H1 (cell line): ENCODE measurements at regions not wholly inside any gene's neighbourhood (a gene's known extent, or its start where the extent isn't known, plus 50 kb on each side); places are given as distances from the start of the nearest gene placed in this dataset.

Experiments
- CTCF ChIA-PET: fragments of 300-600 bp; sonication (Branson Sonifier 250); formaldehyde crosslinking; loops from one replicate; lab custom pipeline; 2021; ENCODE audit not compliant: partially characterized antibody; lab: Charles Lee
- POLR2A ChIA-PET: fragments of 300-600 bp; sonication (Branson Sonifier 250); formaldehyde crosslinking; loops from one replicate; lab custom pipeline; 2021; ENCODE audit warnings: inconsistent platforms; ENCODE audit not compliant: partially characterized antibody; lab: Charles Lee
- DNase-seq, 2 experiments: peaks; one replicate each; pipeline versions ENCODE4 v3.0.0 to v3.0.0-alpha.2; 2010 to 2022; ENCODE audit warnings: low spot score in 2 of 2, low read depth in 1 of 2, mixed read lengths in 1 of 2
- FAIRE-seq: peaks from 2 replicates; lab custom pipeline; 2011; peaks lifted over from hg19 to GRCh38; lab: Jason Lieb, UNC
- H2AFZ ChIP-seq: 2 replicates; pipeline ENCODE4 v1.8.1; 2012; ENCODE audit warnings: low read length, inconsistent platforms
- H2AK5ac ChIP-seq: 2 replicates; pipeline ENCODE4 v1.6.1; 2013; ENCODE audit warnings: low read depth, low read length
- H2BK120ac ChIP-seq: replicated peaks from 2 replicates; pipeline ENCODE3; 2013; ENCODE audit warnings: low read depth, low read length, inconsistent platforms
- H2BK12ac ChIP-seq: 2 replicates; pipeline ENCODE4 v1.6.1; 2013; ENCODE audit warnings: low read depth, low read length
- H2BK15ac ChIP-seq: 2 replicates; pipeline ENCODE4 v1.6.1; 2013; ENCODE audit warnings: low read length
- H2BK20ac ChIP-seq: 2 replicates; pipeline ENCODE4 v1.6.1; 2013; ENCODE audit warnings: low read length
- H2BK5ac ChIP-seq: 2 replicates; pipeline ENCODE4 v1.6.1; 2013; ENCODE audit warnings: low read depth, low read length
- H3K14ac ChIP-seq: 2 replicates; pipeline ENCODE4 v1.6.1; 2013; ENCODE audit warnings: inconsistent platforms; ENCODE audit not compliant: insufficient read length
- H3K18ac ChIP-seq: 2 replicates; pipeline ENCODE4 v1.6.1; 2013; ENCODE audit warnings: low read length; ENCODE audit errors: extremely low read depth
- H3K23ac ChIP-seq: 2 replicates; pipeline ENCODE4 v1.6.1; 2013; ENCODE audit warnings: inconsistent platforms; ENCODE audit not compliant: insufficient read length
- H3K23me2 ChIP-seq: 2 replicates; pipeline ENCODE4 v1.6.1; 2013; ENCODE audit warnings: low read depth, low read length
- H3K27ac ChIP-seq: 2 replicates; pipeline ENCODE4 v1.6.1; 2011; ENCODE audit warnings: low read depth, low read length, inconsistent platforms
- H3K27me3 ChIP-seq, 4 experiments: replicated peaks in 1 of 4; 1 replicate in 1 of 4; 2 replicates in 3 of 4; pipeline versions ENCODE4 v1.6.1 to v1.8.1; 2011 to 2013; ENCODE audit warnings: low read length in 3 of 4, mild to moderate bottlenecking in 3 of 4, inconsistent platforms in 2 of 4, mixed read lengths in 2 of 4, moderate library complexity in 1 of 4; ENCODE audit not compliant: control insufficient read depth in 3 of 4, insufficient read depth in 3 of 4; ENCODE audit errors: extremely low read depth in 1 of 4
- H3K36me3 ChIP-seq, 4 experiments: 2 replicates each; pipeline versions ENCODE4 v1.6.1 to v1.8.1; 2011 to 2013; ENCODE audit warnings: mild to moderate bottlenecking in 4 of 4, low read length in 3 of 4, moderate library complexity in 2 of 4, control low read depth in 1 of 4, inconsistent platforms in 1 of 4; ENCODE audit not compliant: insufficient read depth in 4 of 4, control insufficient read depth in 2 of 4
- H3K4ac ChIP-seq: replicated peaks from 2 replicates; pipeline ENCODE3; 2013; ENCODE audit warnings: low read length, low read depth, mixed read lengths, inconsistent platforms; ENCODE audit not compliant: insufficient read length
- H3K4me1 ChIP-seq, 4 experiments: replicated peaks in 1 of 4; 1 replicate in 1 of 4; 2 replicates in 3 of 4; pipeline versions ENCODE4 v1.6.1 to v1.8.1; 2011 to 2013; ENCODE audit warnings: low read length in 3 of 4, inconsistent platforms in 2 of 4, mixed read lengths in 1 of 4; ENCODE audit not compliant: insufficient read depth in 4 of 4, control insufficient read depth in 3 of 4
- H3K4me2 ChIP-seq, 2 experiments: 2 replicates each; pipeline versions ENCODE4 v1.6.1 to v1.8.1; 2011 to 2013; ENCODE audit warnings: low read depth in 2 of 2, low read length in 2 of 2, control low read depth in 1 of 2, inconsistent platforms in 1 of 2, mild to moderate bottlenecking in 1 of 2; ENCODE audit not compliant: insufficient read depth in 1 of 2
- H3K4me3 ChIP-seq, 4 experiments: fragments of 200-600, 300-600 bp in 1 of 4; sonication (generic), shearing (Covaris generic), sonication (Bioruptor Twin) in 1 of 4; 2 replicates each; pipeline versions ENCODE4 v1.5.1 to v1.8.1; 2011 to 2016; ENCODE audit warnings: low read length in 4 of 4, low read depth in 3 of 4, control low read depth in 2 of 4, inconsistent platforms in 2 of 4, mild to moderate bottlenecking in 2 of 4, mixed read lengths in 1 of 4, moderate library complexity in 1 of 4; ENCODE audit not compliant: insufficient read depth in 2 of 4; ENCODE audit errors: extremely low read depth in 1 of 4
- H3K56ac ChIP-seq: replicated peaks from 2 replicates; pipeline ENCODE3; 2013; ENCODE audit warnings: low read depth, mild to moderate bottlenecking, mixed read lengths, low read length, inconsistent platforms; ENCODE audit not compliant: insufficient read length
- H3K79me1 ChIP-seq: 2 replicates; pipeline ENCODE4 v1.6.1; 2013; ENCODE audit warnings: low read depth, low read length, control low read depth
- H3K79me2 ChIP-seq, 2 experiments: 2 replicates each; pipeline versions ENCODE4 v1.6.1 to v1.8.1; 2012 to 2013; ENCODE audit warnings: low read length in 2 of 2, mild to moderate bottlenecking in 2 of 2, inconsistent platforms in 1 of 2; ENCODE audit not compliant: insufficient read depth in 2 of 2, control insufficient read depth in 1 of 2
- H3K9ac ChIP-seq, 4 experiments: replicated peaks in 1 of 4; 1 replicate in 1 of 4; 2 replicates in 3 of 4; pipeline versions ENCODE4 v1.6.1 to v1.8.1; 2011 to 2013; ENCODE audit warnings: low read depth in 3 of 4, low read length in 3 of 4, control low read depth in 2 of 4, mild to moderate bottlenecking in 2 of 4, moderate library complexity in 2 of 4, inconsistent platforms in 1 of 4; ENCODE audit errors: extremely low read depth in 1 of 4
- H3K9me3 ChIP-seq, 2 experiments: 2 replicates each; pipeline versions ENCODE4 v1.6.1 to v1.8.1; 2012 to 2013; ENCODE audit warnings: mild to moderate bottlenecking in 2 of 2, moderate library complexity in 2 of 2, control low read depth in 1 of 2, inconsistent platforms in 1 of 2, low read depth in 1 of 2, low read length in 1 of 2, mixed read lengths in 1 of 2; ENCODE audit not compliant: insufficient read depth in 2 of 2
- H4K20me1 ChIP-seq, 2 experiments: replicated peaks in 1 of 2; 2 replicates each; pipeline versions ENCODE3 to v1.8.1; 2011 to 2013; ENCODE audit warnings: inconsistent platforms in 2 of 2, low read length in 2 of 2, mild to moderate bottlenecking in 1 of 2; ENCODE audit not compliant: insufficient read depth in 2 of 2, control insufficient read depth in 1 of 2
- H4K5ac ChIP-seq: 2 replicates; pipeline ENCODE4 v1.6.1; 2013; ENCODE audit warnings: low read length, low read depth, mixed read lengths, inconsistent platforms; ENCODE audit not compliant: insufficient read length
- H4K8ac ChIP-seq: 2 replicates; pipeline ENCODE4 v1.8.0; 2013; ENCODE audit warnings: mild to moderate bottlenecking, moderate library complexity, low read length, inconsistent platforms; ENCODE audit not compliant: insufficient read depth; ENCODE audit errors: extremely low read depth
- H4K91ac ChIP-seq: replicated peaks from 2 replicates; pipeline ENCODE3; 2013; ENCODE audit warnings: low read length, mixed read lengths, inconsistent platforms; ENCODE audit not compliant: insufficient read length
- WGBS, 2 experiments: shearing (Covaris generic) in 1 of 2; methylation state at CpG; one replicate each; pipeline versions ENCODE4 v1.1.6 to v1.1.7; 2013 to 2015; ENCODE audit warnings: low lambda C conversion rate in 2 of 2, mixed read lengths in 2 of 2, inconsistent platforms in 1 of 2, low coverage in 1 of 2, missing lambda C conversion rate in 1 of 2; ENCODE audit not compliant: insufficient replicate concordance in 2 of 2, insufficient coverage in 1 of 2, insufficient read length in 1 of 2; ENCODE audit errors: extremely low coverage in 1 of 2, missing lambda C conversion rate in 1 of 2; 5-methylcytosine and 5-hydroxymethylcytosine counted together
- TF ChIP-seq, protein P1 (sequence below): fragments of 300-600 bp; sonication (generic); IDR thresholded peaks from 2 replicates; pipeline ENCODE4 v1.7.1; 2012; ENCODE audit warnings: low read length, moderate library complexity, mild to moderate bottlenecking, inconsistent platforms; ENCODE audit not compliant: insufficient replicate concordance

- ChIA-PET CTCF (interaction anchor here (0.9 to 1.4 kb wide), 5 partner anchors 10 to 192 kb away, joined by 3 to 5 read pairs (median 3); no protein-coding TSS in a partner anchor), POLR2A (no interaction called here)
- Histone ChIP-seq H3K79me2 (no peaks in the 10 kb centered on the region), H4K91ac (no peak overlapping the region), H3K27ac (no peak overlapping the region), H3K14ac (no peak overlapping the region), H2BK20ac (no peak overlapping the region), H2BK5ac (no peak overlapping the region), H2BK15ac (no peak overlapping the region), H3K79me1 (no peaks in the 10 kb centered on the region), H3K23ac (no peak overlapping the region), H4K20me1 (no peaks in the 10 kb centered on the region), H3K4me2 (no peak overlapping the region), H3K9me3 (no peaks in the 10 kb centered on the region), H3K4me3 (no peak overlapping the region), H3K9ac (no peak overlapping the region), H3K27me3 (no peaks in the 10 kb centered on the region), H2AFZ (no peak overlapping the region; the same call in 1 of the 2 replicates), H2BK120ac (no peak overlapping the region), H3K36me3 (no peaks in the 10 kb centered on the region), H2AK5ac (no peak overlapping the region), H4K5ac (no peak overlapping the region), H3K18ac (no peak overlapping the region), H4K8ac (no peak overlapping the region), H3K4ac (no peak overlapping the region), H3K56ac (no peak overlapping the region), H3K4me1 (no peaks in the 10 kb centered on the region), H3K23me2 (no peaks in the 10 kb centered on the region), H2BK12ac (no peak overlapping the region)
- WGBS, 2 experiments = 100% methylated on average over 1 of the region's 1 CpG; no CpG with 5 or more reads in 1 of the 2 experiments
- DNase-seq = no peak
- FAIRE-seq = no peak
- TF ChIP-seq, protein P1, sequence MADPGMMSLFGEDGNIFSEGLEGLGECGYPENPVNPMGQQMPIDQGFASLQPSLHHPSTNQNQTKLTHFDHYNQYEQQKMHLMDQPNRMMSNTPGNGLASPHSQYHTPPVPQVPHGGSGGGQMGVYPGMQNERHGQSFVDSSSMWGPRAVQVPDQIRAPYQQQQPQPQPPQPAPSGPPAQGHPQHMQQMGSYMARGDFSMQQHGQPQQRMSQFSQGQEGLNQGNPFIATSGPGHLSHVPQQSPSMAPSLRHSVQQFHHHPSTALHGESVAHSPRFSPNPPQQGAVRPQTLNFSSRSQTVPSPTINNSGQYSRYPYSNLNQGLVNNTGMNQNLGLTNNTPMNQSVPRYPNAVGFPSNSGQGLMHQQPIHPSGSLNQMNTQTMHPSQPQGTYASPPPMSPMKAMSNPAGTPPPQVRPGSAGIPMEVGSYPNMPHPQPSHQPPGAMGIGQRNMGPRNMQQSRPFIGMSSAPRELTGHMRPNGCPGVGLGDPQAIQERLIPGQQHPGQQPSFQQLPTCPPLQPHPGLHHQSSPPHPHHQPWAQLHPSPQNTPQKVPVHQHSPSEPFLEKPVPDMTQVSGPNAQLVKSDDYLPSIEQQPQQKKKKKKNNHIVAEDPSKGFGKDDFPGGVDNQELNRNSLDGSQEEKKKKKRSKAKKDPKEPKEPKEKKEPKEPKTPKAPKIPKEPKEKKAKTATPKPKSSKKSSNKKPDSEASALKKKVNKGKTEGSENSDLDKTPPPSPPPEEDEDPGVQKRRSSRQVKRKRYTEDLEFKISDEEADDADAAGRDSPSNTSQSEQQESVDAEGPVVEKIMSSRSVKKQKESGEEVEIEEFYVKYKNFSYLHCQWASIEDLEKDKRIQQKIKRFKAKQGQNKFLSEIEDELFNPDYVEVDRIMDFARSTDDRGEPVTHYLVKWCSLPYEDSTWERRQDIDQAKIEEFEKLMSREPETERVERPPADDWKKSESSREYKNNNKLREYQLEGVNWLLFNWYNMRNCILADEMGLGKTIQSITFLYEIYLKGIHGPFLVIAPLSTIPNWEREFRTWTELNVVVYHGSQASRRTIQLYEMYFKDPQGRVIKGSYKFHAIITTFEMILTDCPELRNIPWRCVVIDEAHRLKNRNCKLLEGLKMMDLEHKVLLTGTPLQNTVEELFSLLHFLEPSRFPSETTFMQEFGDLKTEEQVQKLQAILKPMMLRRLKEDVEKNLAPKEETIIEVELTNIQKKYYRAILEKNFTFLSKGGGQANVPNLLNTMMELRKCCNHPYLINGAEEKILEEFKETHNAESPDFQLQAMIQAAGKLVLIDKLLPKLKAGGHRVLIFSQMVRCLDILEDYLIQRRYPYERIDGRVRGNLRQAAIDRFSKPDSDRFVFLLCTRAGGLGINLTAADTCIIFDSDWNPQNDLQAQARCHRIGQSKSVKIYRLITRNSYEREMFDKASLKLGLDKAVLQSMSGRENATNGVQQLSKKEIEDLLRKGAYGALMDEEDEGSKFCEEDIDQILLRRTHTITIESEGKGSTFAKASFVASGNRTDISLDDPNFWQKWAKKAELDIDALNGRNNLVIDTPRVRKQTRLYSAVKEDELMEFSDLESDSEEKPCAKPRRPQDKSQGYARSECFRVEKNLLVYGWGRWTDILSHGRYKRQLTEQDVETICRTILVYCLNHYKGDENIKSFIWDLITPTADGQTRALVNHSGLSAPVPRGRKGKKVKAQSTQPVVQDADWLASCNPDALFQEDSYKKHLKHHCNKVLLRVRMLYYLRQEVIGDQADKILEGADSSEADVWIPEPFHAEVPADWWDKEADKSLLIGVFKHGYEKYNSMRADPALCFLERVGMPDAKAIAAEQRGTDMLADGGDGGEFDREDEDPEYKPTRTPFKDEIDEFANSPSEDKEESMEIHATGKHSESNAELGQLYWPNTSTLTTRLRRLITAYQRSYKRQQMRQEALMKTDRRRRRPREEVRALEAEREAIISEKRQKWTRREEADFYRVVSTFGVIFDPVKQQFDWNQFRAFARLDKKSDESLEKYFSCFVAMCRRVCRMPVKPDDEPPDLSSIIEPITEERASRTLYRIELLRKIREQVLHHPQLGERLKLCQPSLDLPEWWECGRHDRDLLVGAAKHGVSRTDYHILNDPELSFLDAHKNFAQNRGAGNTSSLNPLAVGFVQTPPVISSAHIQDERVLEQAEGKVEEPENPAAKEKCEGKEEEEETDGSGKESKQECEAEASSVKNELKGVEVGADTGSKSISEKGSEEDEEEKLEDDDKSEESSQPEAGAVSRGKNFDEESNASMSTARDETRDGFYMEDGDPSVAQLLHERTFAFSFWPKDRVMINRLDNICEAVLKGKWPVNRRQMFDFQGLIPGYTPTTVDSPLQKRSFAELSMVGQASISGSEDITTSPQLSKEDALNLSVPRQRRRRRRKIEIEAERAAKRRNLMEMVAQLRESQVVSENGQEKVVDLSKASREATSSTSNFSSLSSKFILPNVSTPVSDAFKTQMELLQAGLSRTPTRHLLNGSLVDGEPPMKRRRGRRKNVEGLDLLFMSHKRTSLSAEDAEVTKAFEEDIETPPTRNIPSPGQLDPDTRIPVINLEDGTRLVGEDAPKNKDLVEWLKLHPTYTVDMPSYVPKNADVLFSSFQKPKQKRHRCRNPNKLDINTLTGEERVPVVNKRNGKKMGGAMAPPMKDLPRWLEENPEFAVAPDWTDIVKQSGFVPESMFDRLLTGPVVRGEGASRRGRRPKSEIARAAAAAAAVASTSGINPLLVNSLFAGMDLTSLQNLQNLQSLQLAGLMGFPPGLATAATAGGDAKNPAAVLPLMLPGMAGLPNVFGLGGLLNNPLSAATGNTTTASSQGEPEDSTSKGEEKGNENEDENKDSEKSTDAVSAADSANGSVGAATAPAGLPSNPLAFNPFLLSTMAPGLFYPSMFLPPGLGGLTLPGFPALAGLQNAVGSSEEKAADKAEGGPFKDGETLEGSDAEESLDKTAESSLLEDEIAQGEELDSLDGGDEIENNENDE = no peak
Observed at GRCh38 chr5:114001076-114001475, 360.8 kb upstream of the KCNN2 start.
